Renal cortical epithelial cell (primary cell): ENCODE measurements at regions not wholly inside any gene's neighbourhood (a gene's known extent, or its start where the extent isn't known, plus 50 kb on each side); places are given as distances from the start of the nearest gene placed in this dataset.
A peak's percentile ranks its signal among the peaks of the same experiment; 100 is the strongest.

Experiments used
- DNase-seq: peaks from one replicate; pipeline ENCODE4 v3.0.0-alpha.2; 2011; ENCODE audit warnings: low read depth

DNA sequence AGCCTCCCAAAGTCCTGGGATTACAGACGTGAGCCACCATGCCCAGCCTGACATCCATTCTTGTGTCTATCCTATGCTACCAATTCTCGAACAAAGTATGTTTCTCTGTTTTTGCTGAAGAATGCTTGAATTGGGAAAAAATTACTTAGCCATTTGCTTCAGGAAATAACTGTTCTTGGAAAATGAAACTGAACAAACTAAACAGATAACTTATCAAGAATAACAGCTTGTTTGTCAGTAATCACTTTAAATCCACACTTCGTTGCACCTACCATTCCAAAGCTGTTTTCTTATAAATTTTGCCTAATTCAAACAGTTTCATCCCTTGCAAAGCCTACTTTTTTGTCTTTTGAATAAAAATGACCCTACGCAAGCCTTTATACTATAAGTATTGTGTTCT is 672.9 kb downstream of the SUCLG1 start:
- DNase-seq, result no peak

DNA sequence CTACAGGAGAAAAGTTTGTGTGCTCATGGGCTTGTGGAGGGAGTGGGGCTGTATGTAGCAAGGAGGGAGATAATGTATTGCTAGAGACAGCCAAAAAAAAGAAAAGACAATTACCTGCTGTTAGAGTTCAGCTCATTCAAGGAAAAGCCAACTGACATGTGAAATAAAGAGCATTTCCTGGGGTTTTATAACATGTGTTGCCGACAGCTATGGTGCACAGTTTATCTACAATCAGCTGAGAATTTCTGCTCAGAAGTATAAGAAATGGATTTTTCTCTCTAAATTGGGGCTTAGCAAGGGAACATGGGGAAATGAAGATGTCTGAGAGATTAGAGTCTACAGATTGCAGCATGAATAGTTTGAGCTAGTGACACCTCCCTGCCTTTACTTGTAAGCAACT is 674.1 kb downstream of the SUCLG1 start:
- DNase-seq, result no peak

DNA sequence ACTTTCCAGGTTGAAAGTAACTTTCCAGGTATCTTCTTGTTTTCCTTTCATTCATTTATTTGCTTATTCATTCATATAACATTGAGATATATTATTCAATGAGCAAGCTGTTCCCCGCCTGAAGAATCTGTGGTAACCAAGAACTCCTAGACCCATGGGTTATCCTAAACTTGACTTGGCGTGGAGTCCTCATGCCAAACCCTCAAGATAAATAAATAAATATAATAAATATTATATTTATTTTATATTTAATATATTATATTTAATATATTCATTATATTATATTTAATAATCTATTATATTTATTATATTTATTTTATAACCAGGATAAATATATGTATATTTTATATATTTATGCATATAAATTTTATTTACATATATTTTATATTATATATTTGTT is 674.8 kb downstream of the SUCLG1 start:
- no peak for DNase-seq

DNA sequence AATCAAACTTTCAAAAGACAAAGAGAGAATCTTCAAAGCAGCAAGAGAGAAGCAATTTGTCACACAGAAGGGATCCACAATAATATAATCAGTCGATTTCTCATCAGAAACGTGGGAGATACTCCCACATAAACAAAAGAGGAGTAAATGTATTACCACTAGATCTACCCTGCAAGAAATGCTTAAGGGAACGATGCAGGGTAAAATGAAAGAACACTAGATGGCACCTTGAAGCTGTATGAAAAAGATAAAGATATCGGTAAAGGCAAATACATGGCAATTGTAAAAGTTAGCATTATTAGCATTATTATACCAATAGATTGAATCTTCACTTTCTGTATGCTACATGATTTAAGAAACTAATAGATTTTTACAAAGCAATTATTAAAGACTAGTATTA is 677.0 kb downstream of the SUCLG1 start:
- DNase-seq, result no peak

DNA sequence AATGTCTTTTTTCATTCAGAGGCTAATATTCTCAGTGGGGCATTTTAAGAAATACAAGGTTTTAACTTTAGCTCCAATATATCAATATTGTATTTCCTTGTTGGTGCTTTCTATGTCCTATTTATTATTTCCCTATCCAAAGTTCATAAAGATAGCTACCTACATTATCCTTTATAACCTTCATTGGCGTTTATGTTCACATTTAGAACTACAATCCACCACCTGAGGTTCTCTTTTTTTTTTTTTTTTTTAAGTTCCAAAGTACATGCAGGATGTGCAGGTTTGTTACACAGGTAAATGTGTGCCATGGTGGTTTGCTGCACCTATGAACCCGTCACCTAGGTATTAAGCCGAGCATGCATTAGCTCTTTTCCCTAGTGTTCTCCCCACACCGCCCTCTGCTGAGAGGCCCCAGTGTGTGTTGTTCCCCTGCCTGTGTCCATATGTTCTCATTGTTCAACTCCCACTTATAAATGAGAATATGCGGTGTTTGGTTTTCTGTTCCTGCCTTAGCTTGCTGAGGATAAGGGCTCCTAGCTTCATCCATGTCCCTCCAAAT is 694.6 kb downstream of the SUCLG1 start:
- DNase-seq, result no peak

DNA sequence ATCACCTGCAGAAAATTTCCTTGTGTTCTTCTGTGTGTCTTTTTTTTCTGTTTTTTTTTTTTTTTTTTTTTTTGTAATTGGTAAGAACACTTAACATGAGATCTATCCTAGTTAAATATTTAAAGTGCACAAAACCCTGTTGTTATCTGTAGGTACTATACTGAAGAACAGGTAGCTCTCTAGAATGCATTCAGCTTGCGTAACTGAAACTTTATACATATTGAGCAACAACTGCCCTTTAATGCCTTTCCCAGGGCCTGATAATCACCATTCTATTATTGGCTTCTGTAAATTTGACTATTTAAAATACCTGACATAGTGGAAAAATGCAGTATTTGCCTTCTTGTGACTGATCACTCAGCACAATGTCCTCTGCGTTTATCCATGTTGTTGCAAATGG is 701.8 kb downstream of the SUCLG1 start:
- no peak for DNase-seq

DNA sequence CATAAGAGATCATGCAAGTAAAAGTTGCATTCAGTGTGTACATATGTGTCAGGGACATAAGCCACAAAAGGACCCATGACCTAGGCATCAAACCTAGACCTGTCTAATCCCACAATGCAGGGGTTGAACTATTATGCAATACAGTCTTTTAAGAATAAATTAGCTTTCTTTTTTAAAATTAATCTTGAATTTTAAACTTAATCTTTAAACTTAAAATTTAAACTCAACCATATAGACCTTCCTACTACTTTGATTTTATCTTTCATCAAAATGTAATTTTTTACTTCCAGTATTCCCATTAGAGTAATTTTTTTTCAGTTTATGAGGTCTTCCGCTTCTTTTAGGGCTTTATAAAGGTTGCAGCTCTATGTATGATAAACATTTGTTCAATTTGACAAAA is 702.9 kb downstream of the SUCLG1 start:
- DNase-seq, result no peak

DNA sequence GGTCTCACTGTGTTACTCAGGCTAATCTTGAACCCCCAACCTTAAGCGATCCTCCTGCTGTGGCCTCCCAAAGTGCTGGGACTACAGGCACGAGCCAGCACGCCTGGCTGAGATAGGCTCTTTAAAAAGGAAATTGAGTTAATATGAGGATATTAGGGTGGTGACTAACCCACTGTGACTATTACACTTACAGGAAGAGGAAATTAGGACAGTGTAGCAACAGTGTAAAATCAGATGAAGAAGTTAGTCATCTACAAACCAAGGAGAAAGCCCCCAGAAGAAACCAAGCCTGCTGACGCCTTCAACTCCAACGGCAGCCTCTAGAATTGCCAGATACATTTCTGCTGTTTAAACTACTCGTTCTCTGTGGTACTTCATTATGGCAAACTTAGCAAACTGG is 711.9 kb downstream of the SUCLG1 start:
- DNase-seq, result no peak

DNA sequence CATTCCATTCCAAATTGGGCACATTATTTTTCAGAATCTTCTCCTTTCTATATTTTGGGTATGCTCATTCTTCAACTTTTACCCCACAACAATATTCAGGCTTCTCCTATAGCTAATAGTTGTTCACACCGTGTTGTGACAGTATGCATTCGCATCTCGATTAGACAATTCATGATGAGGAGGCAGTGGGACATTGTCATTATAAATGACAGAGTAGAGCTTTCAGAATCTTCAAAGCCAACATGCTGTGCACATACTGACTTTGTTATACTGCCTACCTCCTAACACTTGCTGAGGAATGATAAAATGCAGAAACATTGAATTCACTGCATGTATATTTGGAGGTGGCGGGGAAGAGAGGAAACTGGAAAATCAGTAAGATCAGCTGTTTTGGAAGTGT is 714.2 kb downstream of the SUCLG1 start:
- DNase-seq, result no peak

DNA sequence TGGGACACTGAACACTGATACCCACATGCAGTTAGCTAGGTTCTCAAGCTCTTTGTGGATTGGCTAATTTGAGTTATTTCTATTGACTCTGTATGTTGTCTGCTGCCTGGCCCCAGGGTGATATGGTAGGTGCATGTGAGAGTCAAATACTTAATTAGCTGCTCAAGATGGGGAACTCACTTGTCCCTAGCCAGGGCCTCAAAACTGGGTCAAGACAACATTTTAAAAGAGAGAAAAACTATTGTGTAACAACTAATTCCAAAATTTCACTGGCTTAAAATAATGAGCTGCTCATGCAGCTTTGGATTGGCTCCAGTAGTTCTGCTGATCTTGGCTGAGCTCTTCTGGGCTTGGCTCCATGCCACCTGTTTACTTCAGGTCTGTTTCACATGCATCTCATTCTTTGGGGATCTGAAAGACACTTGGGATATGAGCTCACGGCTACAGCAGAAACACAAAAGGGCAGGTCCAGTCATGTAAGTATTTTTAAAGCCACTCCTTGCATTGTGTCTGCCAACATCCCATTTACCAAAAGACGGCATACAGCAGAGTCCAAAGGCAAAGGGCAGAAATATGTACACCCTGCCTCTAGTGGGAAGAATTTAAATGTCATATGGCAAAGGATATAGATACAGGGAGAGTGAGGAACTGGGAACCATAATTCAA is 716.8 kb downstream of the SUCLG1 start:
- no peak for DNase-seq

DNA sequence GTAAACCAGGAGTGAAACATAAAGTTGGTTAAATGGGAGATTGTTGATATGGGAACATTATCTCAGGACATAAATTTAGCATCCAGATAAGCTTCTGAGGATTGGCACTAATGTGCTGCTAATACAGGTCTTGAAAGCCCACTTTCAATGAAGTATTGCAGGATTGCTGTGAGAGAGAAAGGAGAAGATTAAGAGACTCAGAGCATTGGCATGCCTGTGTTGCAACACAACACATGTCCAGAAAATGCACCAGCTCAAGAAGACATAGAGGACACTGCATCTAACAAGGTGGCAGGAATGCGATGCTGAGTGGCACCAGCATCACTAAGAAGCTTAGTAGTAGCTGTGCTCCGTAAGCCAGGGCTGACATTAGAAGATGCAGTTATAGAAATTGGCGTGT is 728.9 kb downstream of the SUCLG1 start:
- DNase-seq, result no peak

DNA sequence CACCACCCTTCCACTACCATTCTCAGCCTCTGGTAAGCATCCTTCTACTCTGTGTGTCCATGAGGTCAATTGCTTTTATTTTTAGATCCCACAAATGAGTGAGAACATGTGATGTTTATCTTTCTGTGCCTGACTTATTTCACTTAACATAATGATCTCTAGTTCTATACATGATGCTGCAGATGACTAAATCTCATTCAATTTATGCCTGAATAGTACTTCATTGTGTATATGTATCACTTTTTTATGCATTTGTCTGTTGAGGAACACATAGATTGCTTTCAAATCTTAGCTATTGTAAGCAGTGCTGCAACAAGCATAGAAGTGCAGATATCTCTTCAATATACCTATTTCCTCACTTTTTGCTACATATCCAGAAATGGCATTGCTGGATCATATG is 733.3 kb downstream of the SUCLG1 start:
- no peak for DNase-seq

DNA sequence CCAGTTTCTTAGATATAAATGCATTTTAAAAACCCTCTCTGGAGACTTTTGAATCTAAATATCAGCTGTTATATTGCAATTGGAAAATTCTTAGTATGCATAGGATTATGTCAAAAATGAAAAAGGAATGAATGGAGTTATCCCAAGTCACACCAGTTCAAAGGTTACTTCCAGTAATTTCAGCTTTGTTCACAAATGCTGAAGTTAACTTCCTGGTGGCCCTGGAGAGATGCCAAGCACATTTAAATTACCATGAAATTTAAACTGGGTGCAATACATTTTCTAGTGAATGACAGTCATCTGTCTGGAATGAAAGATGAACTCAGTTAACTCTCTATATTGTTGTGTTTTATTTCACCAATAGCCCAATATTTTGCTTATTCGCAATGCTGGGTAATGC is 753.9 kb downstream of the SUCLG1 start:
- DNase-seq, result no peak

DNA sequence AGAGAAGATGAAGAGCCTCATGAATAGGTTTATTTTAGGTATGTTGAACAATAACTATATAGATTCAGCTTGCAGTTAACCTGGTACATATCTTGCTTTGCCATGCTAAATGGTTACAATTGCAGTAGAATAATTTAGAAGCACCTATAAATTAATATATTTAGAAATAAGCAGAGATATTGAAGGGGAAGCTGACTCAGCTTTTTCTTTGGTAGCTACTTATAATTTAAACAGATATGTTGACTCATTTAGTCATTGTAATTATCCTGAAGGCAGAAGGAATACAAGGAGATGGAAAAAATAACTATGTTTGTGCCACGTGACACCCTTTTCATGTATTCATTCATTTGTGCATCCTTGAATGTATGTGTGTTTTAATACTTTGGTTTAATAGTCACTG is 755.5 kb downstream of the SUCLG1 start:
- no peak for DNase-seq

DNA sequence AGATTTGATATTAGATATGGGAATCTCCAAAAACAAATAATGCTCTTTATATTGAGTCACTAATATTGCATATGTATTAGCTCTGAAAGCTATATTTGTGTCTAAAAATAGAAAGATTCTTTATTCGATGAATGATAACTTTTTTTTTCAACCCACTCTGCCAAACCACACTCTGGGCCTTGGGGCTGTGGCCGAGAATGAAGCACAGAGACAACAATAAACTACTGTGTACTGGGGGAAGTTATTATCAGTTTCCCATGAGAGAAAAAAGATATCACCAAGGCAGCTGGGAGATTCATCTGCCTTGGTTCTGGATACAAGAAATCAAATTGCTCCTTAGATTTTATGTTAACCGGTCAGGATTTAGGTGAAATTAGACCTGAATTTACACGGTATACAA is 762.2 kb downstream of the SUCLG1 start:
- no peak for DNase-seq

DNA sequence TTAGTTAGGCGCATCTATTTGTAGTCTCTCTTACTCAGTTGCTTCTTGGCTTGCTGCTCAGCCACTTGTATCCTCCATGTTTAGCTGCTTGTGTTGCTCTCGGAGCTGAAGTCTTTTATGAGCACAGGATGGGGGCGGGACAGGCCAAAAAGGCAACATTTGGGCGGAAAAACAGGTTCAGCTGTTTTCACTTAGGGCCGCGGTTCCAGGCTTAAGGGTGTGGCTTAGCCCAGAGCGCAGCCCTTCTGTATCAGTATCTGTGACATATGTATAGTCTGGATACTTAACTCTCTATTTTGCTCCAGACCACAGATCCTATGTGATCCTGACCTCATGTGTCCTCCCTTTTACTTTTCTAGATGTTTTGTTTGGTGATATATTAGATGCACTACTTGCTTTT is 763.5 kb downstream of the SUCLG1 start:
- no peak for DNase-seq

DNA sequence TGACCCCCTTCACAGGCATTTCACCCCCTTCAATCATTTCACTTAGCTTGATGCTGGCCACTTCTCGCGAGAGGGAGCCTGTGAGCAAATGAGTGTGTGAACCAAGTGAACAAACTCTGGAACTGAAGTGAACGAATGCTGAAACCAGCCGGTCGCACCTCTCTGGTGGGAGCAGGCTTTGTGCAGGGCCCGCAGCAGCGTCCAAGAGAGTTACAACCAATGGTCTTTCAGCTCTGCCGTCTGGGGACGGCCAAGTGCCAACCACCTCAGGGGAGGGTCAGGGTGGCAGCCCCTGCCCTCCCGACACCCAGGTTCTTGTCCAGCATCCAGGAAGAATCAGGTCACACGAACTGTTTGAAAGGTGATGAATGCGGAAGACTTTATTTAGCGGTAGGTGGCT is 764.0 kb downstream of the SUCLG1 start:
- no peak for DNase-seq

DNA sequence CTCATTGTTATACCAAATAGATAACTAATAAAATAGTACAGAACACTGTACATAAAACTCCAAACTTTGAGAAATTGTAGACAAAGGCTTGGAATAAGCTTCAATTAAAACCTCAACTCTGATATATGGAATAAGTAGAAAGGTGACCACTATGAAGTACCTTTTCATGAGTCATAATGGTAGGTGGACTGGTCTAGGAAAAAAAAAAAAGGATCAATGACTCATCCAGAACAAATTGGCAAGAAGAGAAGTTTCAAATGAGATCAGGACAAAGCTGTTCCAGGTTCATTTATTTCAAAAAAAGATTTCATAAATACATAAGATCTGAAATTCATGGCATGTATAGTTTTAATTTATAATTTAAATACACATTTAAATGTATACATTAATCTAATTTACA is 769.7 kb downstream of the SUCLG1 start:
- DNase-seq, result peak; percentile 42

DNA sequence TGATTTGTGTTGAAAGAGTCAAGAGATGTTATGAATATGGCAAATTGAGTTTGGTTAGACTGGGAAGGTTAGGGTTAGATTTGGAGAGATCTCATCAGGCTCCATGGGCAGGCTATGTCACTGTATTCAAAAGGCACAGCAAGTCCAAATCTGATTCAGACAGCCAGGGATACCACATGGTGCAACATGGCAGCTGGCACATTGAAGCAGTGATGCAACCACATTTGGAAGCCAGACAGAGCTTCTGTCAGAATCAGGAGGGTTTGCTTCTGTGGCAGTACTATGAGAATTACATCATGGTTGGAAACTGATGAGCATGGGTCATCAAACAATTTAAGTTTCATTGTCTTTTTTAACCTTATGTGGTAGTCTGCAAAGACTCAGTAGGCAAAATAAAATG is 772.2 kb downstream of the SUCLG1 start:
- DNase-seq, result no peak

DNA sequence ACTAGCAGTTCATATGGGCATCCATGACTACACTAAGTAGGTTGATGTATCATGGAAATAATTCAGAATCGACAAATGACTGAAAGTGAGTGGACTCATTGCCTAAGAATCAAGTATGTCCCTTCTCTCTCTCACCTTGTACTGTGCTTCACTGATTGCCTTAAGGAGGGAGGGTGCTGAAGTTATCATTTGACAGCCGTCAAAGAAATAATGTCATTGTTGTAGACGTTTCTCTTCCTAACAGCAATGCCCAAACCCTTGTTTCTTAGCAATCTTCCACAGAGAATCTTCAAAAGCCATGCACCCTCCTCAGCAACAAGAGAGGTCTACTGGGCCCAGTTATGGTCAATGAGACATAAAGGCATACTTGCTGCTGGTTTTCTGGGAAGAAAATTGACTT is 785.0 kb downstream of the SUCLG1 start:
- DNase-seq, result no peak

DNA sequence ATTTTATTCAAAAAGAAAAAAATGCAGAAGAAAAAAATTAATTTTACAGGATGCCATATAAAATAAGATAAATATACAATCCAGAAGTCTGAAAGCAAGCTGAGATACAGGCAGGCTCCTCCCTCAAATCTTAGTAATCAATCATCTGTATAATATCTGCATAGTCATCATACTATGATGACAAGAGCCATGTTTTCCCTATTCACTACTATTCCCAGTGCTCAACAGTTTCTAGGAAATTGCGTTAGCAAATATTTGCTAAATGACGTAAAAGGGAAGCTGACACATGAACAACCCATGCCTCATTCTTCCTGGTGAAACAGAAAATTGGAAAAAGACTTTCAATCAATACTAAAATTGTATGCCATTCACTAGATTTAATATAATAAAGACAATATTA is 793.2 kb downstream of the SUCLG1 start:
- no peak for DNase-seq

DNA sequence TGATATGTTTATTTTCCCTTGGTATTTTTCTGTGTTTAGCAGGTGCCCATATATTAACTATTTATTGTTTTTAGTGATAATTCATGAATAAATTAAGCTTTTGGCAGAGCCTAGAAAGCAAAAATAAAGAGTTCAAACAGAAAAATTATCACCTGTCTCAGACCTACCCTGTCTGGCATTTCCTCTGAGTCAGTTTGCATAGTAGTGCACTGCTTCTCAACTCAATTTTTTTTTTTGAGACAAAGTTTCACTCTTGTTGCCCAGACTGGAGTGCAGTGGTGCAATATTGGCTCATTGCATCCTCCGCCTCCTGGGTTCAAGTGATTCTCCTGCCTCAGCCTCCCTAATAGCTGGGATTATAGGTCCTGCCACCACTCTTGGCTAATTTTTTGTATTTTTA is 793.9 kb downstream of the SUCLG1 start:
- no peak for DNase-seq

DNA sequence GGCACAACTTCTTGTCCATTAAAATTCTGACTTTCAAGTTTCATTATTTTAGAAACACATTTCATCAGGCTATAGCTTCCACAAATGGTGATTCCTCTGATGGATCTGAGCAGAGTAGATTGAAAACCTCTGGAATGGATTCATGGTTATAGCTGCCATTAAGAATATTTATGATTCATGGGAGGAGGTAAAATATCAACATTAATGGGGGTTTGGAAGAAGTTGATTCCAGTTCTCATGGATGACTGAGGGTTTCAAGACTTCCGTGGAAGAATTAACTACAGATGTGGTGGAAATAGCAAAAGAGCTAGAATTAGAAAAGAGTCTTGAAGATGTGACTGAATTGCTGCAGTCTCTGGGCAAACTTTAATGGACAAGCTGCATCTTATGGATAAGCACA is 797.4 kb downstream of the SUCLG1 start:
- DNase-seq, result no peak

DNA sequence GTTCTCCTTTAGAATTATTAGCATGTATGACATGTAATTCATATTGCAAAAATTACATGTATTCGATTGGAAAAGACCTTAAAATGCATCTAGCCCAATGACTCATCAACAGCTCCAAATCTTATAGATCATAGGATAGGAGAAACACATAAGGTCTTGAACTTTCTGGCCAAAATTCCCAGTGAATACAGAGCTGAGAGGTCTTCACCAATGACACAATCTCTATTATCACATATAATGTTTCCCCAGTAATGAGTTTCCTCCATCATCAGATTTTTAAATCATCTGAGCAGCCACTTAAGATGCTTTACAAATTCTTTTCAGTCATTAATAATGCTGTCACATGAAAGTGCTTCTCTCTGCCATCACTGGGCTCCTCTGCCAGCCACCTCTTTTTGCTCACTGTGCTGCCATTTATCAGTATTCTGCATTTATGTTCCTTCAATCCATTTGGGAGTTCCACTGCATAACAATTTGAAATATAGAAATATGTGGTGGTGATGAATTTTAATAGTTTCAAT is 804.9 kb downstream of the SUCLG1 start:
- no peak for DNase-seq
